HL-60 (cell line): ENCODE measurements at regions not wholly inside any gene's neighbourhood (a gene's known extent, or its start where the extent isn't known, plus 50 kb on each side); places are given as distances from the start of the nearest gene placed in this dataset.
"Not testable (repeated sequence)": the region's sequence is repeated elsewhere in the genome, so short reads cannot be mapped to it uniquely, and the experiment has no call there.

ENCODE experiments used
- CTCF ChIP-seq: IDR thresholded peaks from one replicate; pipeline ENCODE4 v1.5.1; 2011; ENCODE audit warnings: low read length, control low read depth, inconsistent platforms; ENCODE audit not compliant: insufficient read depth
- REST ChIP-seq: IDR thresholded peaks from 2 replicates; pipeline ENCODE4 v1.6.1; 2012; ENCODE audit warnings: low read depth; ENCODE audit not compliant: insufficient replicate concordance

- TF ChIP-seq CTCF, REST: not testable (repeated sequence)
Measured at GRCh38 chr15:31224661-31225060, 102.0 kb upstream of the KLF13 start.
